Activated naive CD8-positive, alpha-beta T cell treated with anti-CD3 and anti-CD28 coated beads, Interleukin-2, amount 10 ng/mL, durations not matched to agents 7 days and 5 days (primary cell): ENCODE measurements at regions not wholly inside any gene's neighbourhood (a gene's known extent, or its start where the extent isn't known, plus 50 kb on each side); places are given as distances from the start of the nearest gene placed in this dataset.
"Not testable (repeated sequence)": the region's sequence is repeated elsewhere in the genome, so short reads cannot be mapped to it uniquely, and the experiment has no call there.

Experiments used
- ATAC-seq: fragments of 150-1000 bp; cut with Tn5 transposase; one replicate; pipeline ENCODE4 v1.10.0; 2021; ENCODE audit warnings: low read depth, moderate library complexity
- POLR2A ChIA-PET: fragments of 350-600 bp; sonication (Branson Sonifier 250); formaldehyde crosslinking; loops from one replicate; lab custom pipeline; 2021; ENCODE audit warnings: antibody characterized with exemption; lab: Charles Lee
- DNase-seq: peaks from one replicate; pipeline ENCODE4 v3.0.0; 2021
- H3K27ac Mint-ChIP-seq: one replicate; pipeline ENCODE4 v1.8.0; 2022; ENCODE audit warnings: mild to moderate bottlenecking, mixed read lengths
- H3K27me3 Mint-ChIP-seq: one replicate; pipeline ENCODE4 v1.8.0; 2022; ENCODE audit warnings: mild to moderate bottlenecking, moderate library complexity, mixed read lengths
- H3K36me3 Mint-ChIP-seq: one replicate; pipeline ENCODE4 v1.8.0; 2021; ENCODE audit warnings: mild to moderate bottlenecking, mixed read lengths
- H3K4me1 Mint-ChIP-seq: one replicate; pipeline ENCODE4 v1.8.0; 2021; ENCODE audit warnings: mixed read lengths
- H3K4me3 Mint-ChIP-seq: one replicate; pipeline ENCODE4 v1.8.0; 2022; ENCODE audit warnings: mild to moderate bottlenecking, moderate library complexity, mixed read lengths
- H3K9me3 Mint-ChIP-seq: one replicate; pipeline ENCODE4 v1.8.0; 2021; ENCODE audit warnings: mixed read lengths

DNA sequence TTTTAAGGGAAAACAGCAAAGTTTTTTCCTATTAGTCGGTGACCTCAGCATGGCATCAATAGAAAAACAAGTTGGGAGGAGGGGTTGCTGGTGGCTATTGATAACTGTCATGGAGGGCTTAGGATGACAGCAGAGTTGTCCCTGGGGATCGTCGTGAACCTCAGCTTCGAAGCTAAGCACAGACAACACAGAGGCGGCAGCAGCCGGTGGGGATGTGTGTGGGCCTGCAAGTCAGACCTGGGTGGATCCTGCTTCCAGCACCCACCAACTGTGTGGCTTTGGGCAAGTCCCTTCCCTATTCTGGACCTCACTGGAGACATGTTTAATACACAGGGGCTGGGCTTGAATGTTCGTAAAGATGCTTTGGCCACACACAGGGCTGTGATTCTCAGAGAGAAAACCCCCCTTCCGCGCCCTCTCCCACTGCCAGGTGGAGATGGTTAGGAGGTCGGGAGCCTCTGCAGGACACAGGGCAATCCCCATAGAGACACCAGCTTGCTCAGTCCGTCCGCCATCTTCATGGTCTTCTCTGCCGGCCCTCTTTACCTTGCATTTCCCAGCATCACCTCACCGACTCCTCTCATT is 83.1 kb upstream of the TOX2 start:
- Mint-ChIP-seq H3K27me3 (peaks cover 20% of the 10 kb centered on the region), H3K27ac (no peak overlapping the region), H3K4me1 (no peaks in the 10 kb centered on the region), H3K9me3 (peaks cover 5% of the 10 kb centered on the region), H3K36me3 (no peaks in the 10 kb centered on the region), H3K4me3 (no peak overlapping the region)
- ATAC-seq: no peak
- no peak for DNase-seq
- POLR2A ChIA-PET: no interaction called here

DNA sequence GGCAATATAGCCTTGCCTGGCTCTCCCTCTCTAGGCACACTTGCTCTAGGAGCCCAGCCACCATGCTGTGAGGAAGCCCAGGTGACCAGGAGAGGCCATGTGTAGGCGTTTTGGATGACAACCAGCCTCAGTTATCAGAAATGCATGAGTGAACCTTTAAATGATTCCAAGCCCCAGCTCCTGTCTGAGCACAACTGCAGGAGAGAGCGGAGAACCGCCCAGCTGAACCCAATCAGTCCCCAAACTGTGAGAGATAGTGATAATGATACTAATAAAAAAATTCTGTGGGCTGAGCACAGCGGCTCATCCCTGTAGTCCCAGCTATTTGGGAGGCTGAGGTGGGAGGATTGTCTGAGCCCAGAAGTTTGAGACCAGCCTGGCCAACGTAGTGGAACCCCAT is 83.8 kb upstream of the TOX2 start:
- H3K27ac Mint-ChIP-seq: no peak overlapping the region
- no peaks in the 10 kb centered on the region for H3K4me1 Mint-ChIP-seq
- H3K27me3 Mint-ChIP-seq: peaks cover 23% of the 10 kb centered on the region
- ATAC-seq (no peak), DNase-seq (no peak)
- H3K9me3 Mint-ChIP-seq: peaks cover 5% of the 10 kb centered on the region
- H3K4me3 Mint-ChIP-seq: no peak overlapping the region
- no peaks in the 10 kb centered on the region for H3K36me3 Mint-ChIP-seq
- POLR2A ChIA-PET: no interaction called here

DNA sequence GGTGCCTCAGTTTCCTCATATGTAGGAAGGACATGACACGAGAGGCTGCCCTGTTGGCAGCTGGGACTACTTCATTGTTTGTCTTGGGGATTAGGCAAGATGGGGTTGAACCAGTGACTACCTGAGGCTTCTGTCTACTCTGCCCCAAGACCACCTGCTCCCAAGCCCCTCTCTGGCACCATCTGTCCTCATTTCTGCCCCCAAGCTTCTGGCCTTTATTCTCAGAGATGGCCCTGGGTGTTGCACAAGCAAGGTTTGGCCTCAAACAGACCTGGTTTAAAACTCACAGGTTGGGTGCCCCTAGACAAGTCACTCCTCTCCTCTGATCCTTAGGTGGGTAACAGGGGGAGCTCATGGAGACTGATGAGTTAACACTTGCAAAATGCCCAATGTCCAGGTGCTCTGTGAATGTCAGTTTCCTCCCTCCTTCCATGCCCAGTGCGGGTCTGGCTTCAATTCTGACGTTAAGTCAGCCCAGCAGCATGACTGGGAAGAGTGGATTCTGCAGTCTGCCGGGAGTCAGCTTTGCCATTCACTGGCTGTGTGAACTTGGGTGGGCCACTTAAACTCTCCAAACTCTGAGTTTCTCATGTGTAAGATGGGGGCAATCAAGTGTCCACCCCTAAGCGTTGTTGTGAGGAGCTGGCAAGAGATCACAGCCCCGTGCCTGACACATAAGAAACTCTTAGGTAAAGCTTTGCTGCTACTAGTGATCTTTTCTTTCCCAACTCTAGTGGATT is 84.5 kb upstream of the TOX2 start:
- H3K4me3 Mint-ChIP-seq: no peak overlapping the region
- DNase-seq: no peak
- no peak overlapping the region for H3K27ac Mint-ChIP-seq
- no peaks in the 10 kb centered on the region for H3K36me3 Mint-ChIP-seq
- no peak for ATAC-seq
- POLR2A ChIA-PET: no interaction called here
- H3K9me3 Mint-ChIP-seq: peaks cover 5% of the 10 kb centered on the region
- peaks cover 28% of the 10 kb centered on the region for H3K27me3 Mint-ChIP-seq
- H3K4me1 Mint-ChIP-seq: no peaks in the 10 kb centered on the region

DNA sequence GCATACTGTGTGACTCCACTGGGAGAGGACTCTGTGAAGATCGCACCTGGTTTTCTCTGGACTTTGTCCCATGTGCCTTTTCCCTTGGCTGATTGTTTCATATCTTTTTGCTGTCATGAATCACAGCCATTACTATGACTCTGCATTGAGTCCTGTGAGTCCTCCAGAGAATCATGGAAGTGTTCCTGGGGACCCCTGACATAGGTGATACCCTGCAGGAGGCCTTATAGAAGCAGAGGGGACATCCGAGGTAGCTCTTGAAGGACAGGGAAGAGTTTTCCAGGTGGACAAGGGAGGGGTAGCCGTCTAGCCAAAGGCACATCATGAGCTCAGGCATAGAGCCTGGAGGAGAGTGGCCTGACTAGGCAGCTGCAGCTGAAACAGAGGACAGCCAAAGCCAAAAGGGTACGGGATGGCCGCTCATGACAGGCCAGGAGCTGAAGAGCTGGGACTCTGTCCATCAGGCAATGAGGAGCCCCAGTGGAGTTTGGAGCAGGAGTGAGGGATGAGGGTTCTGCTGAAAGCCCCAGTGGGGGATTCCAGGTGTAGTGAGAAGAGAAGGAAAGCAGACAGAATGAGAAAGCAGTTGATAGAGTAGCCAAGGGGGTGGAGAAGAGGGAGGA is 86.6 kb upstream of the TOX2 start:
- Mint-ChIP-seq H3K4me1 (no peaks in the 10 kb centered on the region), H3K9me3 (peaks cover 5% of the 10 kb centered on the region), H3K27me3 (peaks cover 30% of the 10 kb centered on the region), H3K27ac (no peak overlapping the region), H3K36me3 (no peaks in the 10 kb centered on the region), H3K4me3 (no peak overlapping the region)
- ATAC-seq: no peak
- no peak for DNase-seq
- POLR2A ChIA-PET: interaction anchor here (0.5 kb wide), 1 partner anchor 37 kb away, joined by 4 read pairs; no protein-coding TSS in a partner anchor

DNA sequence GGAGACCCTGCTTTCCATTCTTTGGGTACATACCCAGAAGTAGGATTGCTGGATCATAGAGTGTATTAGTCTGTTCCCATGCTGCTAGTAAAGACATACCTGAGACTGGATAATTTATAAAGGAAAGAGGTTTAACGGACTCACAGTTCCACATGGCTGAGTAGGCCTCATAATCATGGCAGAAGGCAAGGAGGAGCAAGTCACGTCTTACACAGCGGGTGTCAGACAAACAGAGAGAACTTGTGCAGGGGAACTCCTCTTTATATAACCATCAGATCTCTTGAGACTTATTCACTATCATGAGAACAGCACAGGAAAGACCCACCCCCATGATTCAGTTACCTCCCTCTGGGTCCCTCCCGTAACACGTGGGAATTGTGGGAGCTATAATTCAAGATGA is 87.7 kb upstream of the TOX2 start:
- H3K4me3 Mint-ChIP-seq, H3K27ac Mint-ChIP-seq, H3K36me3 Mint-ChIP-seq, DNase-seq, H3K4me1 Mint-ChIP-seq, H3K9me3 Mint-ChIP-seq, ATAC-seq, POLR2A ChIA-PET: not testable (repeated sequence)
- peaks cover 29% of the 10 kb centered on the region for H3K27me3 Mint-ChIP-seq

DNA sequence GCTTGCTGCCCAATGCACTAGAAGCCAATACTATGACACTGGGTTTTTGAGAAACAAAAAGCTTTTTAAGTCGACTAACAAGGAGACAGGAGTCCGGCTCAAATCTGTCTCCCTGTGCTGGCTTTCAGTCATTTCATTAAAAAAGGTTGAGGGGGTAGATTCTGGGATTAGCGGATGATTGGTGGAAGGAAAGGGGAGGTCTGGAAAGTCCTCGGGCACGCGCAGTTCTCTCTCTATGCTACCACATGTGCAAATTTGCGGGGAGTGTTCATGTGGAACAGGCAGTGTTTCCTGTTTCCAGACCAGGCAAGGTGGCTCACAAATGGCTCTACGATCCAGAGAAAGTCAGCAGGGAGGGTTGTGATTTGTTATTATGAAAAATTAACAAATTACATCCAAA is 89.1 kb upstream of the TOX2 start:
- no peak overlapping the region for H3K4me3 Mint-ChIP-seq
- no peak for DNase-seq
- ATAC-seq: no peak
- no peaks in the 10 kb centered on the region for H3K4me1 Mint-ChIP-seq
- H3K27me3 Mint-ChIP-seq: peaks cover 28% of the 10 kb centered on the region
- no peaks in the 10 kb centered on the region for H3K36me3 Mint-ChIP-seq
- H3K9me3 Mint-ChIP-seq: peaks cover 1% of the 10 kb centered on the region
- H3K27ac Mint-ChIP-seq: no peak overlapping the region
- POLR2A ChIA-PET: no interaction called here

DNA sequence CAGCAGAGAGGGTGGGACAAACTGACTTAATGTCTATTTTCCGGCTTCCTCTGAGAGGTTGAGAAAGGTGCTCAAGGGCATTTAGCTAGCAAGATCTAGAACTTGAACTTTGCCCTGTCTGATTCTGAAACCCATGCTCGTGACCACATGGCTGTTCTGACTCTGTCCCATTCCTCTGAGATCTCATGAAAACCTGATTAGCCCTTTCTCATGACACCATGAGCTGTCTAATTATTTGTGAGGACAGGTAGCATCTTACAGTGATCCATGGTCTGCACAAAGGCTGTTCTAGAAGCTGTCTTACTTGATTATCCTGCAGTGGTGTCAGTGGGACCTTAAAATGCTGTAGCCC is 89.6 kb upstream of the TOX2 start:
- POLR2A ChIA-PET: no interaction called here
- no peak overlapping the region for H3K4me3 Mint-ChIP-seq
- no peaks in the 10 kb centered on the region for H3K4me1 Mint-ChIP-seq
- no peaks in the 10 kb centered on the region for H3K9me3 Mint-ChIP-seq
- ATAC-seq: no peak
- no peak overlapping the region for H3K27ac Mint-ChIP-seq
- H3K36me3 Mint-ChIP-seq: no peaks in the 10 kb centered on the region
- no peak for DNase-seq
- peaks cover 28% of the 10 kb centered on the region for H3K27me3 Mint-ChIP-seq

DNA sequence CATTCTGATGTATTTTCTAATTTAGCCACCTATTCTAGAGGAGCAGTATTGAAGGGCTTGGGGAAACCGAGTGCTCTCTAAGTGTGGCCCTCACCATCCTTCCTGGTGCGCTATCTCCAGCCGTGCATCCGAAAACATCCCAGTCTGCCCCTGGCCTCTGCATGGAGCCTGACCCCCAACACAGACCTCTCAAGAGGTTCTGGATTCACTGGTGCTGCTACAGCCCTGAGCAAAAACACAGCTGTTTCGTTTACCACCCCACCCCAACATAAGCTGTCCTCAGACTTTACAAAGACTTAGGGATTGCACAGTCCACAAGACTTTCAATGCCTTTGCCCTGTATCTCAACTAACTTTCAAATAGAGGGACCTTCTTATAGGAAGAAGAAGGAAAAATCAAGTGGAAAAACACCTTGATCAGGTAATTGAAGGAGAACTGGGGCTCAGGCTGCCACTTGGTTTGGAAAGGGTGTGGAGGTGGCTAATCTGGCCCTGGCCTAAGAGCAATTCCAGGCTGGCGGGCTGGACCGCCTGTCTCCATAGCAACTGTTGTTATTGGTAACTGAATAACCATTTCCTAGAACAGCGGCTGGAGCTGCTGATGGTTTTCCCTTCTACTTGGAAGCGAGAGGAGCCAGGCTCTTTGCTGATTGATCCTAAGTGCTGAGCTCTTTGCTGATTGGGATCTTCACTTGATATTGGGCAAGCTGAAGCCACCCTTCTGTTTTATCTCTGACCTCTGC is 90.2 kb upstream of the TOX2 start:
- POLR2A ChIA-PET: no interaction called here
- no peak overlapping the region for H3K27ac Mint-ChIP-seq
- DNase-seq: no peak
- no peaks in the 10 kb centered on the region for H3K9me3 Mint-ChIP-seq
- no peak overlapping the region for H3K4me3 Mint-ChIP-seq
- no peaks in the 10 kb centered on the region for H3K4me1 Mint-ChIP-seq
- no peak for ATAC-seq
- peaks cover 24% of the 10 kb centered on the region for H3K27me3 Mint-ChIP-seq
- H3K36me3 Mint-ChIP-seq: no peaks in the 10 kb centered on the region

DNA sequence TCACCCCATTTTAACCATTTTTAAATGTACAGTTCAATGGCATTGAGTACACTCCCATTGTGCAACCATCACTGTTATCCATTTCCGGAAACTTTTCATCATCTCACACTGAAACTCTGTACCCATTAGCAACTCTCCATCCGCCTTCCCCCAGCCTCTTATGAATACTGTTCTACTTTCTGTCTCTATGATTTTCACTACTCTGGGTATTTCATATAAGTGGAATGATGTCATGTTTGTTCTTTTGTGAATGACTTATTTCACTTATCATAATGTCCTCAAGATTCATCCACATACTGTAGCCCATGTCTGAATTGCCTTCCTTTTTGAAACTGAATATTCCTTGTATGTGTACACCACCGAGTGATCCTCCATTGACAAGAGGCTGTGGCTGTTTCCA is 92.9 kb upstream of the TOX2 start:
- Mint-ChIP-seq H3K27ac (no peak overlapping the region), H3K27me3 (peaks cover 17% of the 10 kb centered on the region), H3K9me3 (no peaks in the 10 kb centered on the region), H3K4me1 (no peaks in the 10 kb centered on the region), H3K36me3 (no peaks in the 10 kb centered on the region), H3K4me3 (no peak overlapping the region)
- ATAC-seq: no peak
- POLR2A ChIA-PET: no interaction called here
- DNase-seq: no peak

DNA sequence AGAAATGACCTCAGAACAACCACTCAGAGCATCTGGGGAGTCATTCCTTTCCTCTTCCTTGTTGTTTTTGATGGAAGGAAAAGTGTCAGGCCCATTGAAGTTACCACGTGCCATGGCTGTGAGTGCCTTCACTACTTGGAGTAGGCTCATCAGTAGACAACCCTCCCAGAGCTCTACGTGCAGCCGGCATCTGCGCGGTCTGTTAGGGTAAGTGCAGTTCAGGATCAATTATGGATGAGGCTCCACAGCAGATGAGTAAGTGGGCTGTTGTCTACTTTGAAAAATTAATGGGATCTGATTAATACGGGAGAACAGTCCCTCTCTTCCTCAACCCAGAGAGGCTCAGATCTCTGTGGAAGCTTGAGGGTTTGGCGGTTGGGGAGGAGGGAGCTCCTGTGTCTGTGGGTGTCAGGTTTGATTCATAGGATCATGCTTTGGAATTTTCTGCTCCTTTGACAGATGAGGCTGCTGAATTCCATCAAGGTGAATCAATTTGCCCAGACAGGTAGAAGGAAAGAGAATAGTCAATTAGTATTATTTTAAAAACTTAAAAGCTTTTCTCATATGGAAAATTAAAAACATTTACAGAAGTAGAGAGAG is 93.8 kb upstream of the TOX2 start:
- H3K36me3 Mint-ChIP-seq: no peaks in the 10 kb centered on the region
- no peak overlapping the region for H3K4me3 Mint-ChIP-seq
- H3K27ac Mint-ChIP-seq: no peak overlapping the region
- no peaks in the 10 kb centered on the region for H3K4me1 Mint-ChIP-seq
- DNase-seq (no peak), ATAC-seq (no peak)
- POLR2A ChIA-PET: no interaction called here
- H3K9me3 Mint-ChIP-seq: no peaks in the 10 kb centered on the region
- H3K27me3 Mint-ChIP-seq: peaks cover 11% of the 10 kb centered on the region

DNA sequence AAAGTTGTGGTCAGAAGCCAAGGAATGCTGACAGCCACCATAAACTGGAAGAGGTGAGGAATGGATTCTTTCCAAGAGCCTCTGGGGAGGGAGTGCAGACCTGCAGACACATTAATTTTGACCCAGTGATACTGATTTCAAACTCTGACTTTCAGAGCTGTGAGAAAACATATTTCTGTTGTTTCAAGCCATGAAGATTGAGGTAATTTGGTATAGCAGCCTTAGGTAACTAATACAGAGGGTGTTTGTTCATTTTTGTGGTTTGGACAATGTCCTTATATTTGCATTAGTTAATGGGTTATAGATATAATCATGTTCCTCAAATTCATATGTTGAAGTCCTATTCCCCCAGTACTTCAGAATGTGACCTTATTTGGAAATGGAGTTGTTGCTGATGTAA is 85.4 kb upstream of the GTSF1L start:
- no peak for DNase-seq
- no peak overlapping the region for H3K4me3 Mint-ChIP-seq
- H3K4me1 Mint-ChIP-seq: no peaks in the 10 kb centered on the region
- H3K27ac Mint-ChIP-seq: no peak overlapping the region
- ATAC-seq: no peak
- peaks cover 4% of the 10 kb centered on the region for H3K36me3 Mint-ChIP-seq
- peaks cover 24% of the 10 kb centered on the region for H3K9me3 Mint-ChIP-seq
- POLR2A ChIA-PET: no interaction called here
- H3K27me3 Mint-ChIP-seq: peaks cover 8% of the 10 kb centered on the region

DNA sequence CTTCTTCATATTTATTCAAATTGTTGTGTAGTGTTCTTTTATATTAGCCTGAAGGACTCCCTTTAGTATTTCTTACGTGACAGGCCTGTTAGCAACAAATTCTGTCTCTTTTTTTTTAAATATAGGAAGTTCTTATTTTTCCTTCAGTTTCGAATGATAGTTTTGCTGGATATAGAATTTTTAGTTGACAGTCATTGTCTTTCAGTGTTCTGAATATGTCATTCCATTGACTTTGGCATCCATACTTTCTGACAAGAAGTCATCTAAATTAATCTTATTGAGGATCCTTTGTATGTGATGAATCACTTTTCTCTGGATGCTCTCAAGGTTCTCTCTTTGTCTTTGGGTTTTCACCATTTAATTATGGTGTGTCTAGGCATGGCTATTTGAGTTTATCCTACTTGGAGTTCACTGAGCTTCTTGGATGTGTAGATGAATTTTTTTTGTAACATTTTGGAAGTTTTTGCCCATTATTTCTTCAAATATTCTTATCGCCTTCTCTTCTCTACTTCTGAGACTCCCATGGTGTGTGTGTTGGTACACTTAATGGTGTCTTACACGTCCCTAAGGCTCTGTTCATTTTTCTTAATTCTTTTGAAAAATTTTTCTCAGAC is 82.5 kb upstream of the GTSF1L start:
- no peak for DNase-seq
- ATAC-seq: no peak
- H3K27me3 Mint-ChIP-seq: peaks cover 13% of the 10 kb centered on the region
- POLR2A ChIA-PET: no interaction called here
- peaks cover 29% of the 10 kb centered on the region for H3K9me3 Mint-ChIP-seq
- peaks cover 5% of the 10 kb centered on the region for H3K36me3 Mint-ChIP-seq
- no peaks in the 10 kb centered on the region for H3K4me1 Mint-ChIP-seq
- H3K27ac Mint-ChIP-seq: no peak overlapping the region
- H3K4me3 Mint-ChIP-seq: no peak overlapping the region

DNA sequence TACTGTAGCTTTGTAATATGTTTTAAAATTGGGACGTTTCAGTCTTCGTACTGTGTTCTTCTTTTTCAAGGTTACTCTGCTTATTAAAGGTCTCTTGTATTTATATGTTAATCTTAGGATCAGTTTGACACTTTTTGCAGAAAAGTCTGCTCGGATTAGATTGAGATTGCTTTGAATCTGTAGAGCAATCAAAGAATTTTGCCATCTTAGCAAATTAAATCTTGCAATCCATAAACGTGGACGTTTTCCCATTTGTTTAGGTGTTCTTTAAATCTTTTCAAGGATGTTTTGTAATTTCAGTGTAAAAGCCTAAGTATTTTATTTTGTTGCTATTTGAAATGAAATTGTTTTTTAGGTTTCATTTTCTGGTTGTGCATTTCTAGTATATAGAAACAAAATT is 78.0 kb upstream of the GTSF1L start:
- Mint-ChIP-seq H3K4me3 (no peak overlapping the region), H3K27me3 (peaks cover 5% of the 10 kb centered on the region), H3K36me3 (peaks cover 6% of the 10 kb centered on the region), H3K27ac (no peak overlapping the region), H3K4me1 (peaks cover 5% of the 10 kb centered on the region), H3K9me3 (peaks cover 14% of the 10 kb centered on the region)
- no peak for DNase-seq
- ATAC-seq: no peak
- POLR2A ChIA-PET: no interaction called here
